Left ventricle myocardium inferior (tissue), 1 donor: ENCODE measurements at regions not wholly inside any gene's neighbourhood (a gene's known extent, or its start where the extent isn't known, plus 50 kb on each side); places are given as distances from the start of the nearest gene placed in this dataset.

Experiments used
- DNase-seq: peaks from one replicate; pipeline ENCODE4 v3.0.0-alpha.2; 2020
- H3K27ac ChIP-seq: fragments of 200-600 bp; replicated peaks from 2 replicates; pipeline ENCODE4 v1.8.0; 2021
- H3K27me3 ChIP-seq: fragments of 200-600 bp; 2 replicates; pipeline ENCODE4 v1.8.0; 2021; ENCODE audit warnings: low read depth
- H3K36me3 ChIP-seq: fragments of 200-600 bp; 2 replicates; pipeline ENCODE4 v1.8.0; 2021
- H3K4me1 ChIP-seq: fragments of 200-600 bp; 2 replicates; pipeline ENCODE4 v1.8.0; 2021
- H3K4me3 ChIP-seq: fragments of 200-600 bp; 2 replicates; pipeline ENCODE4 v1.8.0; 2021; ENCODE audit warnings: mild to moderate bottlenecking, moderate library complexity
- H3K9me3 ChIP-seq: fragments of 200-600 bp; replicated peaks from 2 replicates; pipeline ENCODE4 v1.8.0; 2021
- intact Hi-C: fragments of 100-400 bp; cut with micrococcal nuclease; formaldehyde crosslinking; loops from one replicate; pipeline ENCODE4 v1.11.0; 2022
- TF ChIP-seq, protein P1 (sequence below): fragments of 200-600 bp; IDR thresholded peaks from 2 replicates; pipeline ENCODE4 v1.8.0; 2021; ENCODE audit warnings: antibody characterized with exemption, mild to moderate bottlenecking, borderline replicate concordance
- donor health status: DM: no; HTN: yes; CAD: no; lungs with severe emphysema.

DNA sequence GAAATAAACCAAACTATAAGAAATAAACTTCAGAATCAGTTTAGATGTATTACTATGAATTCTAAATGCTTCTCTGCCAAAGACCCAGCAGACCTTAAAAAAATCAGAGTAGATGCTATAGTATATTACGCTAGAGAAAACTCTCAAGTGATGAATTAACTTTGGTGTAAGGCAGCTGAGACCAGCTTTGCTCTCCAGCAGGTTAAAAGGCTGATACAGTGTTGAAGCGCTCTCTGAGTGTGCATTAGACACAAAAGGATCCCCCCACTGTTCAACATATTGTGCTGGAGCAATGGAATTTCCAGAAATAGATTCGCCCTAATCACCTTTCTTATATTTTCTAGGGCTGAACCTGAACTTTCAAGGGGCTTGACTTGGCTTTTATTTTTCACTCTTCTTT, 190.0 kb downstream of the EFHB start:
- TF ChIP-seq, protein P1, sequence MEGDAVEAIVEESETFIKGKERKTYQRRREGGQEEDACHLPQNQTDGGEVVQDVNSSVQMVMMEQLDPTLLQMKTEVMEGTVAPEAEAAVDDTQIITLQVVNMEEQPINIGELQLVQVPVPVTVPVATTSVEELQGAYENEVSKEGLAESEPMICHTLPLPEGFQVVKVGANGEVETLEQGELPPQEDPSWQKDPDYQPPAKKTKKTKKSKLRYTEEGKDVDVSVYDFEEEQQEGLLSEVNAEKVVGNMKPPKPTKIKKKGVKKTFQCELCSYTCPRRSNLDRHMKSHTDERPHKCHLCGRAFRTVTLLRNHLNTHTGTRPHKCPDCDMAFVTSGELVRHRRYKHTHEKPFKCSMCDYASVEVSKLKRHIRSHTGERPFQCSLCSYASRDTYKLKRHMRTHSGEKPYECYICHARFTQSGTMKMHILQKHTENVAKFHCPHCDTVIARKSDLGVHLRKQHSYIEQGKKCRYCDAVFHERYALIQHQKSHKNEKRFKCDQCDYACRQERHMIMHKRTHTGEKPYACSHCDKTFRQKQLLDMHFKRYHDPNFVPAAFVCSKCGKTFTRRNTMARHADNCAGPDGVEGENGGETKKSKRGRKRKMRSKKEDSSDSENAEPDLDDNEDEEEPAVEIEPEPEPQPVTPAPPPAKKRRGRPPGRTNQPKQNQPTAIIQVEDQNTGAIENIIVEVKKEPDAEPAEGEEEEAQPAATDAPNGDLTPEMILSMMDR, result no peak
- DNase-seq, result no peak
- Histone ChIP-seq H3K27me3 (no peaks in the 10 kb centered on the region), H3K4me3 (no peak overlapping the region), H3K27ac (no peak overlapping the region), H3K36me3 (no peaks in the 10 kb centered on the region), H3K9me3 (peaks cover 4% of the 10 kb centered on the region), H3K4me1 (no peaks in the 10 kb centered on the region)
- intact Hi-C loops, result no loop called here

DNA sequence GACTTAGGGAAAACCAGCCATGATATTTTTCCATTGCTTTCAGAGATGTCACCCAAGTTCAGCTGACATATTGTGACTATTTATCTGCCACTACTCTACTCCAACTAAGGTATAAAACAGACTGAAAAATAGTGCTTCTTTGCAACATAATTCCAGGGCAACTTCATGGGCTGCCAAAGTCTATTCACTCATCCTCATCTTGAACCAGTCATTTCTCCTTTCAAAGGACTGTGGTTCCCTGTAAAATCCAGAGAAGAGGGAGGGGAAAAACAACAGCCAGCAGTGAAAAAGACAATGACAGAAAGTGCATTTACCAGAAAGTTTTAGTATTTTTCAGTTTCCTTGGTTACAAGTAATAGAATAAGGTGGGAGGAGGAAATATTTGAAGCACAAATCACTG, 191.1 kb downstream of the EFHB start:
- Histone ChIP-seq H3K36me3 (no peaks in the 10 kb centered on the region), H3K4me1 (no peaks in the 10 kb centered on the region), H3K27ac (no peak overlapping the region), H3K4me3 (no peak overlapping the region), H3K9me3 (peaks cover 2% of the 10 kb centered on the region), H3K27me3 (no peaks in the 10 kb centered on the region)
- intact Hi-C loops, result no loop called here
- DNase-seq, result no peak
- TF ChIP-seq, protein P1, result no peak

DNA sequence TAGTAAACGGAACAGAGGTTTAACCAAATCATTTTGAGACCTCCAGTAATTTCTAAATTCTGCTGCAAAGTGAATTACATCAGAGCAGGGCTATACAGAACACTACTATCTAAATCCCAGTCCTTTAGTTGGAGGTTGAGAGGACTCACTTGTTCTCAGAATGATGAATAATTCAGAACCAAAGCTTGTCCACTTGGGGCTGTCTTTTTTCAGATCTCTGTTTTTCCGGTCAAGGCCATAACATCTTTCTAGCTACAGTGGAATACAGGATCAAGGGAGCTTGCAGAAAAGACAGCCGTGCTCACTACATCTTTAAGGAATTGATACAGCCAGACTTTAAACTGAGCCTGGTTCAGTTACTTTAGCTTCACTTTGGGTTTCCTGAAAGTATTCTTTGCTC, 194.5 kb downstream of the EFHB start:
- Histone ChIP-seq H3K4me3 (no peak overlapping the region), H3K36me3 (no peaks in the 10 kb centered on the region), H3K27ac (no peak overlapping the region), H3K27me3 (no peaks in the 10 kb centered on the region), H3K9me3 (peaks cover 5% of the 10 kb centered on the region), H3K4me1 (no peaks in the 10 kb centered on the region)
- intact Hi-C loops, result no loop called here
- no peak for DNase-seq
- TF ChIP-seq, protein P1, result no peak

DNA sequence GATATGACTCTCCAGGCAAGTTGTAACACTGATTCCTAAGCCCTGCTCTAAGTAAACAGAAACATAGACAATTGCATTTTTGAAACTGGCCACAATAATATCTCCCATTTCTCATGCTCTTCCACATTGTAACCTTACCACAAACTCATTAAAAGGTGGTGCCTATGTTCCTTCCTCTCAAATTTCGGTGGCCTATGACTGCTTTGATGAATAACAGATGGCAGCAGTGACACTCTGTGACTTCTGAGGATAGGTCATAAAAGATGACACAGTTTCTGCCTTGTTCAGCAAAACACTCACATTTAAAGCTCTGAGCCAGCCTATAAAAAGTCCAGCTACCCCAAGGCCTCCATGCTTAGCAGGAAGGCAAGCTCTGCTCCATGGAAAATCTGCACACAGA, 195.2 kb downstream of the EFHB start:
- TF ChIP-seq, protein P1, result no peak
- no peaks in the 10 kb centered on the region for H3K36me3 ChIP-seq
- H3K9me3 ChIP-seq, result peaks cover 5% of the 10 kb centered on the region
- intact Hi-C loops, result no loop called here
- no peaks in the 10 kb centered on the region for H3K4me1 ChIP-seq
- H3K4me3 ChIP-seq, result no peak overlapping the region
- no peak overlapping the region for H3K27ac ChIP-seq
- no peaks in the 10 kb centered on the region for H3K27me3 ChIP-seq
- DNase-seq, result no peak

DNA sequence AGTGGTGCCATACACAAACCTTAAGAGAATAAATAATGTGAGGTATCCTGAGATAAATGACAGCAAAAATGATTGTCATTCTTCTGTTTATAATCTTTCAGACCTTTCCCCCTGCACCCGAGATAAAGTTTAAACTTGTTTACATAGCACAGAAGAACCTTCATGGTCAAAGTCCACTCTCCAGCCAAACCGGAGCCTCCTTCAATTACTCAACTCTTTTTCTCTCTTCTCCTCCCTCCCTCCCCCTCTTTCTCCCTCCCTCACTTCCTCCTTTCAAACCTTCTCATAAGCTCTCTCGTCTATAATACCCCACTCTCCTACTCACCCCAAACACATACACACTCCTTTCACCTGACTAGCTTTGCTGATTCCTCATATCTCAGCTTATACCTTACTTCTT, 198.9 kb downstream of the EFHB start:
- no peak overlapping the region for H3K27ac ChIP-seq
- intact Hi-C loops, result no loop called here
- peaks cover 5% of the 10 kb centered on the region for H3K9me3 ChIP-seq
- DNase-seq, result no peak
- TF ChIP-seq, protein P1, result no peak
- H3K4me1 ChIP-seq, result no peaks in the 10 kb centered on the region
- H3K27me3 ChIP-seq, result no peaks in the 10 kb centered on the region
- no peaks in the 10 kb centered on the region for H3K36me3 ChIP-seq
- H3K4me3 ChIP-seq, result no peak overlapping the region

DNA sequence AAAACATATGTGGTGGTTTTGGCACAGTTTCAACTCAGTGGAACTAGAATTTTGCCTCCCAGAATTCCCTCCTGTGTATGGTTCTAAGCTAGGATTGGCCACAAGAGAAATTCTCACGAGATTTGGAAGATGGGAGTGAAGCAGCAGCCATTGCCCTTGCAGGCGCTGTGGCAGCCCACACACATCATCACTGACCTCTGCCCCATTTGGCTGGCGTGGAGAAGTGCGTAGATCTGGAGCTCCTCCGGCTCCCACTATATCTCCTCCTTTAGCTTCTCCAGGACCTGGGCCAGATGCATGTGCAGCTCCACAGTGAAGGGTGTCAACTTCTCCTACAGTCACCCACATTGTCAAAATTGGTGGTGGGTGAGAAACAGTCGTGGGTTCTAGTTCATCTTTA, 199.6 kb downstream of the EFHB start:
- Histone ChIP-seq H3K4me1 (no peaks in the 10 kb centered on the region), H3K27ac (no peak overlapping the region), H3K36me3 (no peaks in the 10 kb centered on the region), H3K27me3 (no peaks in the 10 kb centered on the region), H3K4me3 (no peak overlapping the region), H3K9me3 (peaks cover 5% of the 10 kb centered on the region)
- intact Hi-C loops, result no loop called here
- TF ChIP-seq, protein P1, result no peak
- DNase-seq, result no peak
